ENCODE measurements at regions not wholly inside any gene's neighbourhood (a gene's known extent, or its start where the extent isn't known, plus 50 kb on each side); places are given as distances from the start of the nearest gene placed in this dataset.

DNA sequence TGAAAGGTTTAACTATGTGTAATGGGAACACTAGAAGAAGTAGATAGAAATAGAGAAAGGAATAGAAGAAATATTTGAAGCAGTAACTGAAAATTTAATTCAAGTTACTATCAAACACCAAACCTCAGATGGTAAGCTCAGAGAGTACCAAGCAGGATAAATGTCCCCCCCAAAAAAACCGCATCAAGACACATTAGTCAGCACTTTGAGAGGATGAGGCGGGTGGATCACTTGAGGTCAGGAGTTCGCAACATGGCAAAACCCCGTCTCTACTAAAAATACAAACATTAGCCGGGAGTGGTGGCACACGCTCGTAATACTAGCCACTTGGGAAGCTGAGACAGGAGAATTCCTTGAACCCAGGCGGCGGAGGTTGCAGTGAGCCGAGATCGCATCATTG lies 253.1 kb downstream of the C6orf118 start:
- Histone ChIP-seq H3K36me3 (ENCODE audit: insufficient read depth, low read length) (no peaks in the 10 kb centered on the region), H3K79me2 (replicated peaks; ENCODE audit: insufficient read depth, low read length) (no peaks in the 10 kb centered on the region), H3K27me3 (ENCODE audit: insufficient read depth, low read depth, low read length) (no peaks in the 10 kb centered on the region), H3F3A (ENCODE audit: insufficient read depth, low read length, poor library complexity, severe bottlenecking) (no peaks in the 10 kb centered on the region), H3K9ac (ENCODE audit: low read length) (no peak overlapping the region), H3K4me2 (ENCODE audit: low read length) (no peak overlapping the region), H3K4me3 (ENCODE audit: low read length) (no peak overlapping the region), H3K27ac (ENCODE audit: low read length) (no peak overlapping the region), H3K9me2 (ENCODE audit: insufficient read depth, low read length) (no peaks in the 10 kb centered on the region), H4K20me1 (ENCODE audit: insufficient read depth) (no peaks in the 10 kb centered on the region), H3K9me3 (ENCODE audit: low read length) (no peaks in the 10 kb centered on the region), H2AFZ (ENCODE audit: low read depth, low read length) (no peak overlapping the region)
- TF ChIP-seq SMC3 (conservative IDR thresholded peaks at IDR 0.05; ENCODE audit: poor library complexity), result no peak
- no peak for TF ChIP-seq TAF1 (IDR thresholded peaks at IDR 0.05; ENCODE audit: low read depth)
- no peak for TF ChIP-seq EZH2 (IDR thresholded peaks at IDR 0.05; ENCODE audit: borderline replicate concordance, insufficient read depth, low read length, poor library complexity, severe bottlenecking)
- TF ChIP-seq EP300 (conservative IDR thresholded peaks at IDR 0.05; ENCODE audit: poor library complexity, severe bottlenecking), result no peak
- no peak for TF ChIP-seq MXI1 (conservative IDR thresholded peaks at IDR 0.05; ENCODE audit: poor library complexity, severe bottlenecking)
- TF ChIP-seq, protein P1, sequence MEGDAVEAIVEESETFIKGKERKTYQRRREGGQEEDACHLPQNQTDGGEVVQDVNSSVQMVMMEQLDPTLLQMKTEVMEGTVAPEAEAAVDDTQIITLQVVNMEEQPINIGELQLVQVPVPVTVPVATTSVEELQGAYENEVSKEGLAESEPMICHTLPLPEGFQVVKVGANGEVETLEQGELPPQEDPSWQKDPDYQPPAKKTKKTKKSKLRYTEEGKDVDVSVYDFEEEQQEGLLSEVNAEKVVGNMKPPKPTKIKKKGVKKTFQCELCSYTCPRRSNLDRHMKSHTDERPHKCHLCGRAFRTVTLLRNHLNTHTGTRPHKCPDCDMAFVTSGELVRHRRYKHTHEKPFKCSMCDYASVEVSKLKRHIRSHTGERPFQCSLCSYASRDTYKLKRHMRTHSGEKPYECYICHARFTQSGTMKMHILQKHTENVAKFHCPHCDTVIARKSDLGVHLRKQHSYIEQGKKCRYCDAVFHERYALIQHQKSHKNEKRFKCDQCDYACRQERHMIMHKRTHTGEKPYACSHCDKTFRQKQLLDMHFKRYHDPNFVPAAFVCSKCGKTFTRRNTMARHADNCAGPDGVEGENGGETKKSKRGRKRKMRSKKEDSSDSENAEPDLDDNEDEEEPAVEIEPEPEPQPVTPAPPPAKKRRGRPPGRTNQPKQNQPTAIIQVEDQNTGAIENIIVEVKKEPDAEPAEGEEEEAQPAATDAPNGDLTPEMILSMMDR (IDR thresholded peaks at IDR 0.05; ENCODE audit: poor library complexity, severe bottlenecking), result no peak
- TF ChIP-seq RAD21 (conservative IDR thresholded peaks at IDR 0.05), result no peak
- TF ChIP-seq, protein P2, sequence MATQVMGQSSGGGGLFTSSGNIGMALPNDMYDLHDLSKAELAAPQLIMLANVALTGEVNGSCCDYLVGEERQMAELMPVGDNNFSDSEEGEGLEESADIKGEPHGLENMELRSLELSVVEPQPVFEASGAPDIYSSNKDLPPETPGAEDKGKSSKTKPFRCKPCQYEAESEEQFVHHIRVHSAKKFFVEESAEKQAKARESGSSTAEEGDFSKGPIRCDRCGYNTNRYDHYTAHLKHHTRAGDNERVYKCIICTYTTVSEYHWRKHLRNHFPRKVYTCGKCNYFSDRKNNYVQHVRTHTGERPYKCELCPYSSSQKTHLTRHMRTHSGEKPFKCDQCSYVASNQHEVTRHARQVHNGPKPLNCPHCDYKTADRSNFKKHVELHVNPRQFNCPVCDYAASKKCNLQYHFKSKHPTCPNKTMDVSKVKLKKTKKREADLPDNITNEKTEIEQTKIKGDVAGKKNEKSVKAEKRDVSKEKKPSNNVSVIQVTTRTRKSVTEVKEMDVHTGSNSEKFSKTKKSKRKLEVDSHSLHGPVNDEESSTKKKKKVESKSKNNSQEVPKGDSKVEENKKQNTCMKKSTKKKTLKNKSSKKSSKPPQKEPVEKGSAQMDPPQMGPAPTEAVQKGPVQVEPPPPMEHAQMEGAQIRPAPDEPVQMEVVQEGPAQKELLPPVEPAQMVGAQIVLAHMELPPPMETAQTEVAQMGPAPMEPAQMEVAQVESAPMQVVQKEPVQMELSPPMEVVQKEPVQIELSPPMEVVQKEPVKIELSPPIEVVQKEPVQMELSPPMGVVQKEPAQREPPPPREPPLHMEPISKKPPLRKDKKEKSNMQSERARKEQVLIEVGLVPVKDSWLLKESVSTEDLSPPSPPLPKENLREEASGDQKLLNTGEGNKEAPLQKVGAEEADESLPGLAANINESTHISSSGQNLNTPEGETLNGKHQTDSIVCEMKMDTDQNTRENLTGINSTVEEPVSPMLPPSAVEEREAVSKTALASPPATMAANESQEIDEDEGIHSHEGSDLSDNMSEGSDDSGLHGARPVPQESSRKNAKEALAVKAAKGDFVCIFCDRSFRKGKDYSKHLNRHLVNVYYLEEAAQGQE (IDR thresholded peaks at IDR 0.05; ENCODE audit: borderline replicate concordance), result no peak
- TF ChIP-seq POLR2AphosphoS5 (IDR thresholded peaks at IDR 0.05), result no peak

DNA sequence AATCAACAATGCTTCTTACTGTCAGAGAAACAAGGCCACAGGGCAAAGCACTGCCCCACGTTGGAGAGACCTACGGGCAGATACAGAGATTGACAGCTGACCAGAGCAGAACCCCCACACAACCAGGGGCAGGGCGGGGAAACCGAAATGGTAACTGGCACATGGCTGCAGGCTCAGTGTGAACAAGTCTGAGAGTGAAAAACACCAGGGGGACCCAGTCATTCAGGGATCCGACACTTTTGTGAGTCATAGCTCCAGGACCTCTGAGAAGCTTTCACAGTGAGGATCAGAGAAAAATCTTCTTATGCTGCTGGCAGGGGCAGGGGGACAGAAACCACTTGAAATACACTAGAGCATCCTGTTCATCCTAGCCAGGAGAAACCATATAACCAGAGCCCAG lies 254.2 kb downstream of the C6orf118 start:
- H3K4me3 ChIP-seq (ENCODE audit: low read length), result no peak overlapping the region
- no peaks in the 10 kb centered on the region for H3K36me3 ChIP-seq (ENCODE audit: insufficient read depth, low read length)
- no peak overlapping the region for H3K27ac ChIP-seq (ENCODE audit: low read length)
- no peaks in the 10 kb centered on the region for H3K9me2 ChIP-seq (ENCODE audit: insufficient read depth, low read length)
- H2AFZ ChIP-seq (ENCODE audit: low read depth, low read length), result no peak overlapping the region
- H3K27me3 ChIP-seq (ENCODE audit: insufficient read depth, low read depth, low read length), result no peaks in the 10 kb centered on the region
- no peaks in the 10 kb centered on the region for H3F3A ChIP-seq (ENCODE audit: insufficient read depth, low read length, poor library complexity, severe bottlenecking)
- TF ChIP-seq RAD21 (conservative IDR thresholded peaks at IDR 0.05), result no peak
- TF ChIP-seq SMC3 (conservative IDR thresholded peaks at IDR 0.05; ENCODE audit: poor library complexity), result no peak
- TF ChIP-seq EZH2 (IDR thresholded peaks at IDR 0.05; ENCODE audit: borderline replicate concordance, insufficient read depth, low read length, poor library complexity, severe bottlenecking), result no peak
- TF ChIP-seq MXI1 (conservative IDR thresholded peaks at IDR 0.05; ENCODE audit: poor library complexity, severe bottlenecking), result no peak
- TF ChIP-seq TAF1 (IDR thresholded peaks at IDR 0.05; ENCODE audit: low read depth), result no peak
- TF ChIP-seq, protein P2 (IDR thresholded peaks at IDR 0.05; ENCODE audit: borderline replicate concordance), result no peak
- no peak for TF ChIP-seq EP300 (conservative IDR thresholded peaks at IDR 0.05; ENCODE audit: poor library complexity, severe bottlenecking)
- TF ChIP-seq, protein P1 (IDR thresholded peaks at IDR 0.05; ENCODE audit: poor library complexity, severe bottlenecking), result no peak
- no peak for TF ChIP-seq POLR2AphosphoS5 (IDR thresholded peaks at IDR 0.05)
- no peaks in the 10 kb centered on the region for H3K79me2 ChIP-seq (replicated peaks; ENCODE audit: insufficient read depth, low read length)
- no peaks in the 10 kb centered on the region for H4K20me1 ChIP-seq (ENCODE audit: insufficient read depth)
- H3K4me2 ChIP-seq (ENCODE audit: low read length), result no peak overlapping the region
- H3K9ac ChIP-seq (ENCODE audit: low read length), result no peak overlapping the region
- H3K9me3 ChIP-seq (ENCODE audit: low read length), result no peaks in the 10 kb centered on the region

Data from neural cell (in vitro differentiated cells).